ENCODE measurements at regions not wholly inside any gene's neighbourhood (a gene's known extent, or its start where the extent isn't known, plus 50 kb on each side); places are given as distances from the start of the nearest gene placed in this dataset.

GRCh38 chr13:106433066-106433465 lies 102.4 kb downstream of the EFNB2 start:
- no peak overlapping the region for H3K4me3 ChIP-seq
- no peaks in the 10 kb centered on the region for H3K4me1 ChIP-seq
- no peaks in the 10 kb centered on the region for H3K27me3 ChIP-seq
- H3K27ac ChIP-seq = no peak overlapping the region
- no peaks in the 10 kb centered on the region for H3K9me3 ChIP-seq
- intact Hi-C loops (cut with DNase I; ENCODE audit: low total_unique reads) = no loop called here
- no peak for DNase-seq (ENCODE audit: low spot score in 2 of 2)
- no peak for TF ChIP-seq POLR2A (IDR thresholded peaks at IDR 0.05)
- H3K36me3 ChIP-seq = no peaks in the 10 kb centered on the region

- Histone ChIP-seq H3K27ac (no peak overlapping the region), H3K36me3 (no peaks in the 10 kb centered on the region), H3K9me3 (no peaks in the 10 kb centered on the region), H3K4me3 (no peak overlapping the region), H3K27me3 (no peaks in the 10 kb centered on the region), H3K4me1 (no peaks in the 10 kb centered on the region)
- DNase-seq (ENCODE audit: low spot score in 2 of 2) = no peak
- TF ChIP-seq CTCF (IDR thresholded peaks at IDR 0.05) (no peak), POLR2A (IDR thresholded peaks at IDR 0.05) (no peak), POLR2AphosphoS5 (IDR thresholded peaks at IDR 0.05) (no peak)
- intact Hi-C loops (cut with DNase I; ENCODE audit: low total_unique reads) = no loop called here
Measured at GRCh38 chr13:106432636-106433035, 102.8 kb downstream of the EFNB2 start.

GRCh38 chr13:106426909-106427308 lies 108.6 kb downstream of the EFNB2 start:
- Histone ChIP-seq H3K36me3 (no peaks in the 10 kb centered on the region), H3K4me1 (no peaks in the 10 kb centered on the region), H3K27ac (no peak overlapping the region), H3K4me3 (no peak overlapping the region), H3K27me3 (no peaks in the 10 kb centered on the region), H3K9me3 (no peaks in the 10 kb centered on the region)
- TF ChIP-seq POLR2A (IDR thresholded peaks at IDR 0.05) = no peak
- no peak for TF ChIP-seq CTCF (IDR thresholded peaks at IDR 0.05)
- TF ChIP-seq POLR2AphosphoS5 (IDR thresholded peaks at IDR 0.05) = no peak
- intact Hi-C loops (cut with DNase I; ENCODE audit: low total_unique reads) = no loop called here
- DNase-seq (ENCODE audit: low spot score in 2 of 2) = no peak

- Histone ChIP-seq H3K9me3 (no peaks in the 10 kb centered on the region), H3K4me1 (no peaks in the 10 kb centered on the region), H3K27ac (no peak overlapping the region), H3K27me3 (no peaks in the 10 kb centered on the region), H3K36me3 (no peaks in the 10 kb centered on the region), H3K4me3 (no peak overlapping the region)
- TF ChIP-seq POLR2AphosphoS5 (IDR thresholded peaks at IDR 0.05) (no peak), CTCF (IDR thresholded peaks at IDR 0.05) (no peak), POLR2A (IDR thresholded peaks at IDR 0.05) (no peak)
- DNase-seq (ENCODE audit: low spot score in 2 of 2) = no peak
- intact Hi-C loops (cut with DNase I; ENCODE audit: low total_unique reads) = no loop called here
Measured at GRCh38 chr13:106425661-106426060, 109.8 kb downstream of the EFNB2 start.

- Histone ChIP-seq H3K36me3 (no peaks in the 10 kb centered on the region), H3K27ac (no peak overlapping the region), H3K27me3 (no peaks in the 10 kb centered on the region), H3K9me3 (no peaks in the 10 kb centered on the region), H3K4me1 (no peaks in the 10 kb centered on the region), H3K4me3 (no peak overlapping the region)
- intact Hi-C loops (cut with DNase I; ENCODE audit: low total_unique reads) = no loop called here
- TF ChIP-seq POLR2AphosphoS5 (IDR thresholded peaks at IDR 0.05) (no peak), CTCF (IDR thresholded peaks at IDR 0.05) (no peak), POLR2A (IDR thresholded peaks at IDR 0.05) (no peak)
- no peak for DNase-seq (ENCODE audit: low spot score in 2 of 2)
Measured at GRCh38 chr13:106424805-106425204, 110.7 kb downstream of the EFNB2 start.

- DNase-seq (ENCODE audit: low spot score in 2 of 2) = no peak
- intact Hi-C loops (cut with DNase I; ENCODE audit: low total_unique reads) = no loop called here
Measured at GRCh38 chr13:106423530-106423929, 111.9 kb downstream of the EFNB2 start.

More at GRCh38 chr13:106423530-106423929, 111.9 kb downstream of the EFNB2 start:
- H3K27ac ChIP-seq = no peak overlapping the region
- no peaks in the 10 kb centered on the region for H3K4me1 ChIP-seq
- no peak for TF ChIP-seq CTCF (IDR thresholded peaks at IDR 0.05)
- TF ChIP-seq POLR2AphosphoS5 (IDR thresholded peaks at IDR 0.05) = no peak
- TF ChIP-seq POLR2A (IDR thresholded peaks at IDR 0.05) = no peak
- no peaks in the 10 kb centered on the region for H3K36me3 ChIP-seq
- H3K27me3 ChIP-seq = no peaks in the 10 kb centered on the region
- H3K4me3 ChIP-seq = no peak overlapping the region
- no peaks in the 10 kb centered on the region for H3K9me3 ChIP-seq

Data from breast epithelium (tissue), 4 donors.